NCI-H1417 treated with DMSO at 0.1 percent for 48 hours (cell line): ENCODE measurements at regions not wholly inside any gene's neighbourhood (a gene's known extent, or its start where the extent isn't known, plus 50 kb on each side); places are given as distances from the start of the nearest gene placed in this dataset.
"Not testable (repeated sequence)": the region's sequence is repeated elsewhere in the genome, so short reads cannot be mapped to it uniquely, and the experiment has no call there.

ENCODE experiments used
- DNase-seq: peaks from one replicate; lab custom pipeline; 2025; lab: John Stamatoyannopoulos, UW

DNA sequence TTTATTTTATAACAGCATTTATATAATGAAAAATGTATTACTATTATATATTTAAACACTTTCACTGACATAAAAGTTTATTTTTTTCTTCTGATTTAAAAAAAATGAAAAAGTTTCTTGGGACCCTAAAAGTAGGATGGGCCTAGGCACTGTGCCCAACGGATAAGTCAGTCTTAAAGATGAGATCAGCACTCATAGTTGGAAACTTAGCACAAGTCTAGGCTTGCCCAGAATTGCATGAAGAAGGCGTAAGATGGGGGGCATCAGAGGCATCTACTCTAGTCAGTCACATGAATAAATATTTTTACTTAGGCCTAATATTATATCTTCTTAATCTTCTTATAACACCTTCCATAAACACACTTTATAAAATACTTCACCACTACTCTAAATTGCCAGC is 306.7 kb upstream of the GRID2 start:
- no peak for DNase-seq

DNA sequence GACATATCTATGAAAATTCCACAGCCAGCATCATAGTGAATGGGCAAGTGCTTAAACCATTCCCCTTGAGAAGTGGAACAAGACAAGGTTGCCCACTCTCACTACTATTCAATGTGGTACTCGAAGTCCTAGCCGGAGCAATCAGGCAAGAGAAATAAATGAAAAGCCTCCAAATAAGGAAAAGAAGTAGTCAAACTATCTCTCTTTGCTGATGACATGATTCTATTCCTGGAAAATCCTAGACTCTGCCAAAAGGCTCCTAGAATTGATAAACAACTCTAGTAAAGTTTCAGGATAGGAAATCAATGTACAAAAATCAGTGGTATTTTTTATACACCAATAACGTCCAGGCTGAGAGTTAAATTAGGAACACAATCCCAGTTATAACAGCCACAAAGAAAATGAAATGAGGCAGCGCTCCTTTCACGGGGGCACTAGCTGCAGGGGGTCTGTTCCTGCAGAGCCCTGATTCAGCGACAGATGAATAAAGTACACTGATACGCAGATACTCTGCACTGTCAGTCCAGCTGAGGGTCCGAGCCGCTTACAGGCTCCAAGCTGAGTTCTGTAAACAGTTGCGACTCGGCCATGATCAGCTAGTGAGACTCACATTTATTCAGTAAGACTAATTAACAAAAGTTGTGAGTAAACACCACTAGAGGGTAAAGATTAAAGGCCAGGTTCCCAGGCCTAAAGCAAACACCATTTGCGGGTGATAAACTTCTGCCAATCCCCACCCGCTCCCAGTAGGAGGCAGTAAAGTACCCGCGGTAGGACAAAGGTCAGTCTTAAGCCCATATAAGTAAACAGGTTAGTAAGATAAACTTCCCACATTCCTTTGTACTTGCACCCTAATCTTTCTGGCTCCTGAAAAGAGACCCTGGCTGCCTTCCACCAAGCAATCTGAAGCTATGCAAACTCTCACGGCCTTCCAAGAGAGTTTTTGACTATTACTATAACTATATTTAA is 290.6 kb upstream of the GRID2 start:
- no peak for DNase-seq

GRCh38 chr4:92014067-92014466 is 289.7 kb upstream of the GRID2 start:
- DNase-seq = no peak

DNA sequence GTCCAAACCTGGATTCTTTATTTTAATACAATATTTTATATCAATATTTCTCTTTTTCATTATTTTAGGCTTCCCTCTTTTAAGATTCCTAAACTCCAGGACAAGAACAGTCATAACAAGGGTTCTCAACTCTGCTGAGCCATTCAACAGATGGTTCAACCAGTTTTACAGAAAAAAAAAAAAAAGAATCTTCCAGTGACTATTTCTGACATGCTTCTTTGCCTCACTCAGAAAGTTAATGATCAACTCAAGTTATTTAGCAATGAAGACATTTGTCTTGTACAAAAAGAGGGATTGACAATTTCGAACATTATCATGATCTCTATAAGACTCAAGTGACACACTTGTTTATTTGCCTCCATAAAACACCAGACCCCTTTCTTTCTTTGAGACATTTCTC is 282.6 kb upstream of the GRID2 start:
- no peak for DNase-seq

DNA sequence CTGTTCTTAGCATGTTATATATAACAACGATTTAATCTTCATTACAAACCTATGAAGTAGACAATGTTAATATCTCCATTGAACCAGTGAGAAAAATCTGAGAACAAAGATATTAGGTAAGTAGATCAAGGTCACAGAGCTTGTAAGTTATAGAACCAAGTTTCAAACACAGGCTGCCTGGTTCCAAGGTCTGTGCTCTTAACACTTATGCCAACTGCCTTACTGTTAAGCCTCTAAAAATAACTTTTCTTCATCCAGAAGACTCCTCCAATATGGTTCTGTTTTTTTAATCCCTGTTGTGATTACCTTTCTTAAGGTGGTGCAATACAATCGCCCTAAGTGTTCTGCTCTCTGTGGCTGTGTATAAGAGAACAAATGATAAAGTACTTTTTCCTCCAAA is 282.0 kb upstream of the GRID2 start:
- no peak for DNase-seq

GRCh38 chr4:92028830-92029229 is 274.9 kb upstream of the GRID2 start:
- not testable (repeated sequence) for DNase-seq

DNA sequence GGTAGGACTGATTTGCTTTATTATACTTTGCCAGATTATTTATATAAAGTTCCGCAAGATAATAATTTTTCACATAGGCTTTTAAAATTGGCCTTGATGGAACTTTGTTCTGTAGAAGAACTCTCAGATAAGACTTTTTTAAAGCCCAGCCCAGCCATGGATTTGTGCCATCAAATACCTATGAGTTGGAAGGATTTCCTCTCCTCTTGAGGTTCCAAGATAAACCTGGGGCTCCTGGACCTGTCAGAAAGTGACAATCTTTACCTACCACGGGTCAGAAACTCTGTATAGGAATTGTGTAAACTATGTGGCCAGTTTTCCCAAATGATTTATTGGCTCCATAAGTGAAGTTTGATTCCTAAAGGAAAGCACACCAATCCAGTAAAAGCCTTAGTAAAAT is 271.9 kb upstream of the GRID2 start:
- DNase-seq = no peak

- no peak for DNase-seq
These were observed 268.1 kb upstream of the GRID2 start for GRCh38 chr4:92035666-92036065.

DNA sequence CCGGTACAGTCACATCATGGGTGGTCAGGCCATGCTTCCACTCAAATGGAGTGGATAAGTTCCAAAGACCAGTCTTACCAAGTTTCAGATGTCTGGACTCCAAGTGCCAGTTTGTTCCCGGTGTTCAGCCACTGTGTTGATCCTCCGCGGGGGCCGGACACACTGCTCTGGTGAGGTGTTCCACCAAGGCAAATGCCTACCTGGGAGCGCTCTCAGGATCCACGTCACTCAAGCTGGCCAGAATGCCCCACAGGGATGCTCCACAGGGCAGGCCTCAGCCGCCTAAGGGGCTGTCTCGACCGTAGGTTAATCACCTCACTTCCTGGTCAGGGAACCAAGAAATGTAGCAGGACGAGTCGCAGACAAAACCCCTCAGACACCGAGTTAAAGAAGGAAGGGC is 258.0 kb upstream of the GRID2 start:
- no peak for DNase-seq

GRCh38 chr4:92047209-92047875 is 256.4 kb upstream of the GRID2 start:
- no peak for DNase-seq

DNA sequence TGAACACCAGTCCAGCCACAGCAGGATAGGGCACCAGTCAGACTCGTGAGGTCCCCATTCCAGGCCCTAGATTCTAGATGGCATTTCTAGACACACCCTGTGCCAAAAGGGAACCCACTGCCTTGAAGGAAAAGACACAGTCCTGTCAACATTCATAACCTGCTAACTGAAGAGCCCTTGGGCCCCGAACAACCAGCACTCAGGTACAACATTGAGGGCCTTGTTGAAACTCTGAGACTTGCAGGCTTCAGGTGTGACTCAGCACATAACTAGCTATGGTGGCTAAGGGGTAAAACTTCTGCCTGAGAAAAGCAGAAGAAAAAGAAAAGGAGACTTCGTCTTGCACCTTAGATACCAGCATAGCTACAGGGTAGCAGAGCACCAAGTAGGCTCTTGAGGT is 252.9 kb upstream of the GRID2 start:
- no peak for DNase-seq

DNA sequence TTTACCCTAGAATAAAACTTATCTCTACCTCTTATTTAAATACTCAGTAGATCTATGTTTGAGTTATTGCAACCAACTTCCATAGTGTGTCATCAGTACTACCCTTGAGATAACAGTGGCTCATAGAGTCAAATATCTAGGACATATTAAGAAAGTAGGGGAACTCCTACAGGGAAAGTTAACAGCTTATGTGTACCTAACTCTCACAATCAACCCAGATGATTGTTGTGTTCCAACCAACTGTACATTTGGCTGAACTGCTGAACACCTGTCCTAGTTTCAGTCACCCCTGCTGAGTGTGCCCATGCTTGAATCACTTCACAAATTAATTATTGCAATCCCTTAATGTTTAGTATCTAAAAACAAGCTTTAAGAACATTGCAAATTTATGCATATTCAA is 244.2 kb upstream of the GRID2 start:
- DNase-seq = no peak

GRCh38 chr4:92060333-92060732 is 243.4 kb upstream of the GRID2 start:
- no peak for DNase-seq

- no peak for DNase-seq
These were observed 239.2 kb upstream of the GRID2 start for GRCh38 chr4:92064574-92064973.

DNA sequence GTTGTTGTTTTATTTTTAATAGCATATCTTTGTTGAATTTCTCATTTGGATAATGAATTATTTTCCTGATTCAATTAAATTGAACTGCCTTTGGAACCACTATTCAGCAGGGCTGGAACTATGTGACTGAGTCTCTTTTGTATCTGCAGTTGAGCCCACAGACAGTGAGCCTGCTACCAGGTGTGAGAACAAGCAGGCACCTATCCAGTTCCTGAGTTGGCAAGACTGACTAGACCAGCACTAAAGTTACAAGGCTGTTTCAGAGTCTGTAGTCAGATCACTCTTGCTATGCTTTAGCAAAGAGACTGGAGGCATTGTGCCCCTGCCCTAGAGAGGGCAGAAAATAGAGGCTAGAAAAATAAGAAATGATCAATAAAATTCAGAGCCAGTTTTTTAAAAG is 237.3 kb upstream of the GRID2 start:
- no peak for DNase-seq

DNA sequence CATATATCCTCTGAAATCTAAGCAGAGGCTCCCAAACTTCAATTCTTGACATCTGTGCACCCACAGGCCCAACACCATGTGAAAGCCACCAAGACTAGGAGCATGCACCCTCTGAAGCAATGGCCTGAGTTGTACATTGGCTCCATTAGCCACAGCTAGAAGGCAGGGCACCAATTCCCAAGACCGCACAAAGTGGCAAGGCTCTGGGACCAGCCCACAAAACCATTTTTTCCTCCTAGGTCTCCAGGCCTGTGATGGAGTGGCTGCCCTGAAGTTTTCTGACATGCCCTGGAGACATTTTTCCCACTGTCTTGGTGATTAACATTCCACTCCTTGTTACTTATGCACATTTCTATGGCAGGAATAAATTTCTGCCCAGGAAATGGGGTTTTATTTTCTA is 232.2 kb upstream of the GRID2 start:
- DNase-seq = no peak

DNA sequence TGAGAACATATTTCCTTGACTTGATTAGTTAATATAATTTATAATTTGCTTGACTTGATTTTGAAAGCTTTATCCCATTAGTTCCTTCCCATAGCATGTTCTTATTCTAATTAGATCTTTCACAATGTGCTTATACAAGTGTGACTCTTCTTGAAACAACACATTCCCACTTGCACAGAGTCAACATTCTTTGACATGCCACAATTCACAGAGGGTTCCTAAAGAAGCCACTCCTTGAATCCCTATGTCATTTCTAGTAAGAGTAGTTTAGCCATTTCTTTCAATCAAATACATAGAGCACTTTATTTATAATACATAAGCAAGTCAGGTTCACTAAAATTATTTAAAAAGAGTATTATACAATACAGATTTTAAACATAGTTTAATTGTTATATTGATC is 228.9 kb upstream of the GRID2 start:
- DNase-seq = no peak

DNA sequence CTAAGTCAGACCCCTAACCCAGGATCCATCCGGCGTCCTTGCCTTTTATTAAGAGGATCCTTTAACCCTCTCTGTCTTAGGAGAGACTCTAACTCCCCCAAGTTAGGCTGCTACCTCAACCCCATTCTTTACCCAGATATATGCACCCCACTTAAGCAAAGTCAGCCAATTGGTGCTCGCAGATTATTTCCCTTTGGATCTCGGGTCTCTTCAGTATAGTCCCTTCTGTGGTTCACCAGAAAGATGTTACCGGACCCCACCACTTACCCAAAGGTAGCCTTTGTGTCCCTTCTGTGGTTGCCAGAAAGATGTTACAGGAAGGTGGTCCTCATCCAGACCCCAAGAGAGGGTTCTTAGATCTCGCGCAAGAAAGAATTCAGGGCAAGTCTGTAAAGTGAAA is 212.9 kb upstream of the GRID2 start:
- DNase-seq = no peak

GRCh38 chr4:92091335-92091734 is 212.4 kb upstream of the GRID2 start:
- DNase-seq = no peak

GRCh38 chr4:92099861-92100260 is 203.9 kb upstream of the GRID2 start:
- no peak for DNase-seq

GRCh38 chr4:92100975-92101374 is 202.8 kb upstream of the GRID2 start:
- DNase-seq = peak; percentile 23

- no peak for DNase-seq
These were observed 202.0 kb upstream of the GRID2 start for GRCh38 chr4:92101737-92102172.

DNA sequence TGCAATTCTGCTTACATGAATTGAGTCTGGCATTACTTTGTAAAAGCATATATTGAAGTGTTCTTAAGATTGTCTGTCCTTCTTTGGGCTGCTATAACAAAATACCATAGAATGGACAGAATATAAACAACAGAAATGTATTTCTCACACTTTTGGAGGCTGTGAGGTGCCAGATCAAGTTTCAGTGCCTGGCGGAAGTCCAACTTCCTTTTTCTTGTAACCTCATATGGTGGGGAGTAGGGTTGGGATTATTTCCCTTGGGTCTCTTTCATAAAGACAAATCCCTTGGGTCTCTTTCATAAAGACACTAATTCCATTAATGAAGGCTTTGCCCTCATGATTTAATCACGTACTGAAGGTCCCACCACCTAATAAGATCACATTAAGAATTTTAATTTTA is 199.3 kb upstream of the GRID2 start:
- DNase-seq = no peak
